Rectal smooth muscle tissue (tissue), 1 donor: ENCODE measurements at regions not wholly inside any gene's neighbourhood (a gene's known extent, or its start where the extent isn't known, plus 50 kb on each side); places are given as distances from the start of the nearest gene placed in this dataset.

Source experiments
- H3K27ac ChIP-seq: one replicate; pipeline ENCODE4 v1.7.0; 2013; ENCODE audit warnings: low read depth, low read length, inconsistent platforms
- H3K27me3 ChIP-seq: one replicate; pipeline ENCODE4 v1.7.0; 2013; ENCODE audit warnings: low read length; ENCODE audit not compliant: control insufficient read depth, insufficient read depth
- H3K36me3 ChIP-seq: one replicate; pipeline ENCODE4 v1.7.0; 2013; ENCODE audit warnings: low read length; ENCODE audit not compliant: control insufficient read depth, insufficient read depth
- H3K4me1 ChIP-seq: one replicate; pipeline ENCODE4 v1.7.0; 2013; ENCODE audit warnings: low read length; ENCODE audit not compliant: control insufficient read depth, insufficient read depth
- H3K4me3 ChIP-seq: one replicate; pipeline ENCODE4 v1.7.0; 2013; ENCODE audit warnings: low read length
- H3K9ac ChIP-seq: one replicate; pipeline ENCODE4 v1.7.0; 2013; ENCODE audit warnings: low read length

- Histone ChIP-seq H3K9ac (no peak overlapping the region), H3K27me3 (no peaks in the 10 kb centered on the region), H3K36me3 (no peaks in the 10 kb centered on the region), H3K4me1 (no peaks in the 10 kb centered on the region), H3K4me3 (no peak overlapping the region), H3K27ac (no peak overlapping the region)
These were observed 108.6 kb upstream of the PDE1C start for GRCh38 chr7:32178677-32179366.

- Histone ChIP-seq H3K4me3 (no peak overlapping the region), H3K36me3 (no peaks in the 10 kb centered on the region), H3K9ac (no peak overlapping the region), H3K27me3 (no peaks in the 10 kb centered on the region), H3K27ac (no peak overlapping the region), H3K4me1 (no peaks in the 10 kb centered on the region)
These were observed 107.0 kb upstream of the PDE1C start for GRCh38 chr7:32177232-32177631.

GRCh38 chr7:32175099-32175498 lies 104.9 kb upstream of the PDE1C start:
- Histone ChIP-seq H3K4me3 (no peak overlapping the region), H3K27me3 (no peaks in the 10 kb centered on the region), H3K4me1 (no peaks in the 10 kb centered on the region), H3K27ac (no peak overlapping the region), H3K36me3 (no peaks in the 10 kb centered on the region), H3K9ac (no peak overlapping the region)

- Histone ChIP-seq H3K27ac (no peak overlapping the region), H3K36me3 (no peaks in the 10 kb centered on the region), H3K4me3 (no peak overlapping the region), H3K4me1 (no peaks in the 10 kb centered on the region), H3K27me3 (no peaks in the 10 kb centered on the region), H3K9ac (no peak overlapping the region)
These were observed 101.0 kb upstream of the PDE1C start for GRCh38 chr7:32171248-32171647.

GRCh38 chr7:32170838-32171237 lies 100.6 kb upstream of the PDE1C start:
- no peaks in the 10 kb centered on the region for H3K27me3 ChIP-seq
- no peaks in the 10 kb centered on the region for H3K4me1 ChIP-seq
- H3K36me3 ChIP-seq = no peaks in the 10 kb centered on the region
- H3K9ac ChIP-seq = no peak overlapping the region
- H3K4me3 ChIP-seq = no peak overlapping the region
- no peak overlapping the region for H3K27ac ChIP-seq

- Histone ChIP-seq H3K4me1 (no peaks in the 10 kb centered on the region), H3K27me3 (no peaks in the 10 kb centered on the region), H3K36me3 (no peaks in the 10 kb centered on the region), H3K27ac (no peak overlapping the region), H3K9ac (no peak overlapping the region), H3K4me3 (no peak overlapping the region)
These were observed 99.0 kb upstream of the PDE1C start for GRCh38 chr7:32169228-32169627.

- Histone ChIP-seq H3K27me3 (no peaks in the 10 kb centered on the region), H3K9ac (no peak overlapping the region), H3K4me1 (no peaks in the 10 kb centered on the region)
These were observed 97.6 kb upstream of the PDE1C start for GRCh38 chr7:32167815-32168214.

GRCh38 chr7:32167256-32167655 lies 97.0 kb upstream of the PDE1C start:
- no peak overlapping the region for H3K9ac ChIP-seq
- no peaks in the 10 kb centered on the region for H3K4me1 ChIP-seq
- no peak overlapping the region for H3K27ac ChIP-seq
- no peaks in the 10 kb centered on the region for H3K36me3 ChIP-seq
- H3K4me3 ChIP-seq = no peak overlapping the region
- no peaks in the 10 kb centered on the region for H3K27me3 ChIP-seq

More at GRCh38 chr7:32167815-32168214, 97.6 kb upstream of the PDE1C start:
- no peak overlapping the region for H3K4me3 ChIP-seq
- no peak overlapping the region for H3K27ac ChIP-seq
- H3K36me3 ChIP-seq = no peaks in the 10 kb centered on the region

- no peak overlapping the region for H3K4me3 ChIP-seq
- H3K9ac ChIP-seq = no peak overlapping the region
- no peaks in the 10 kb centered on the region for H3K4me1 ChIP-seq
- no peak overlapping the region for H3K27ac ChIP-seq
- H3K36me3 ChIP-seq = no peaks in the 10 kb centered on the region
- no peaks in the 10 kb centered on the region for H3K27me3 ChIP-seq
These were observed 94.3 kb upstream of the PDE1C start for GRCh38 chr7:32164341-32164996.

- Histone ChIP-seq H3K27me3 (no peaks in the 10 kb centered on the region), H3K4me3 (no peak overlapping the region), H3K27ac (no peak overlapping the region), H3K4me1 (no peaks in the 10 kb centered on the region), H3K36me3 (no peaks in the 10 kb centered on the region), H3K9ac (no peak overlapping the region)
These were observed 93.7 kb upstream of the PDE1C start for GRCh38 chr7:32163896-32164295.

- no peak overlapping the region for H3K27ac ChIP-seq
- H3K27me3 ChIP-seq = no peaks in the 10 kb centered on the region
- H3K9ac ChIP-seq = no peak overlapping the region
- no peak overlapping the region for H3K4me3 ChIP-seq
- no peaks in the 10 kb centered on the region for H3K4me1 ChIP-seq
- H3K36me3 ChIP-seq = no peaks in the 10 kb centered on the region
These were observed 93.1 kb upstream of the PDE1C start for GRCh38 chr7:32163141-32163806.

GRCh38 chr7:32161708-32162107 lies 91.5 kb upstream of the PDE1C start:
- no peaks in the 10 kb centered on the region for H3K27me3 ChIP-seq
- no peaks in the 10 kb centered on the region for H3K36me3 ChIP-seq
- no peak overlapping the region for H3K9ac ChIP-seq
- H3K4me1 ChIP-seq = no peaks in the 10 kb centered on the region
- H3K4me3 ChIP-seq = no peak overlapping the region
- H3K27ac ChIP-seq = no peak overlapping the region
